PC-9 (cell line): ENCODE measurements at regions not wholly inside any gene's neighbourhood (a gene's known extent, or its start where the extent isn't known, plus 50 kb on each side); places are given as distances from the start of the nearest gene placed in this dataset.

ENCODE experiments used
- BruUV-seq: library from RNA; stranded (reverse); fragments of 400-500 nt; replicated peaks from 2 replicates; lab custom pipeline; 2021; lab: Mats Ljungman, UMichigan
- CTCF ChIA-PET: fragments of 300-600 bp; sonication (Branson Sonifier 250); formaldehyde crosslinking; loops from one replicate; lab custom pipeline; 2022; ENCODE audit warnings: antibody characterized with exemption; lab: Charles Lee
- POLR2A ChIA-PET: fragments of 300-600 bp; sonication (Branson Sonifier 250); formaldehyde crosslinking; loops from one replicate; lab custom pipeline; 2022; ENCODE audit warnings: antibody characterized with exemption; ENCODE audit not compliant: unreplicated experiment; lab: Charles Lee
- DNase-seq, 2 experiments: peaks; one replicate each; pipeline versions ENCODE4 v3.0.0 to v3.0.0-alpha.2; 2015 to 2022; ENCODE audit warnings: mixed read lengths in 1 of 2
- H2AFZ ChIP-seq: fragments of 200-600 bp; sonication (generic); 2 replicates; pipeline ENCODE4 v1.8.1; 2017; ENCODE audit warnings: antibody characterized with exemption
- H3F3A ChIP-seq: fragments of 200-600 bp; sonication (generic); 2 replicates; pipeline ENCODE4 v1.8.1; 2017; ENCODE audit warnings: antibody characterized with exemption, mild to moderate bottlenecking, low read depth; ENCODE audit not compliant: insufficient read depth
- H3K27ac ChIP-seq: fragments of 200-600 bp; sonication (generic); 2 replicates; pipeline ENCODE4 v1.6.1; 2016; ENCODE audit warnings: mixed run types
- H3K27me3 ChIP-seq: fragments of 200-600 bp; sonication (generic); 2 replicates; pipeline ENCODE4 v1.6.1; 2016; ENCODE audit warnings: low read depth, mixed run types; ENCODE audit not compliant: insufficient read depth
- H3K36me3 ChIP-seq: fragments of 200-600 bp; sonication (generic); 2 replicates; pipeline ENCODE4 v1.6.1; 2016; ENCODE audit warnings: low read depth, mixed run types
- H3K4me1 ChIP-seq: fragments of 200-600 bp; sonication (generic); replicated peaks from 2 replicates; pipeline ENCODE4 v1.6.1; 2016; ENCODE audit warnings: mixed run types; ENCODE audit not compliant: insufficient read depth
- H3K4me2 ChIP-seq: fragments of 200-600 bp; sonication (generic); 2 replicates; pipeline ENCODE4 v1.6.1; 2017; ENCODE audit warnings: mixed run types
- H3K4me3 ChIP-seq: fragments of 200-600 bp; sonication (generic); 2 replicates; pipeline ENCODE4 v1.6.1; 2016; ENCODE audit warnings: mixed run types
- H3K79me2 ChIP-seq: fragments of 200-600 bp; sonication (generic); 2 replicates; pipeline ENCODE4 v1.6.1; 2017; ENCODE audit warnings: low read depth, mixed run types
- H3K9me2 ChIP-seq: fragments of 200-600 bp; sonication (generic); 2 replicates; pipeline ENCODE4 v1.8.1; 2017; ENCODE audit warnings: mild to moderate bottlenecking; ENCODE audit not compliant: insufficient read depth
- H3K9me3 ChIP-seq: fragments of 200-600 bp; sonication (generic); 2 replicates; pipeline ENCODE4 v1.8.1; 2016; ENCODE audit warnings: low read depth; ENCODE audit not compliant: insufficient read depth
- H4K20me1 ChIP-seq: fragments of 200-600 bp; sonication (generic); 2 replicates; pipeline ENCODE4 v1.8.1; 2017; ENCODE audit not compliant: insufficient read depth
- EZH2 ChIP-seq: fragments of 200-600 bp; sonication (generic); IDR thresholded peaks from 2 replicates; pipeline ENCODE4 v1.8.0; 2017; ENCODE audit warnings: antibody characterized with exemption, low read depth
- intact Hi-C: fragments of 100-400 bp; cut with micrococcal nuclease; formaldehyde crosslinking; loops from one replicate; pipeline ENCODE4 v1.10.0; 2022; ENCODE audit not compliant: unreplicated experiment
- TF ChIP-seq, protein P1 (sequence below): fragments of 200-600 bp; sonication (generic); conservative IDR thresholded peaks from 2 replicates; pipeline ENCODE4 v1.6.1; 2017; ENCODE audit warnings: mixed run types, antibody characterized with exemption, mild to moderate bottlenecking, moderate library complexity

DNA sequence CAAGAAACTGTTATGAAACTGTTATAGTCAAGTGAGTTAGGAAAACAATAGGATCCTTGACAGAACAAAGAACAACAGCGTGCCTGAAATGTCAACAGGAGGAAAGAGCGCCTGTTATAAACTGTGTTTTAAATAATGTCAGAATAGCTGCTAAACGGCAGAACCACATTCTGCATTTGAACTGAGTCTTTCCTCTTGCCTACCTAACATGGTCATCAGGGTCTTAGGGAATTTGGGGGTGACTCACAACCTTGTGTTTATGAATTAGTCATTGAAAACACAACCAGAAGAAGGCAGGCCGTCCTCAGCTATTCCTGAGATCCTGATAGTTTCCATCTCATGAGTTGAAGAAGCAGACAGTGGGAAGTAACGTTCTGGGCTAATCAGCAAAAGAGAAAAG lies 222.0 kb upstream of the FN1 start:
- Histone ChIP-seq H3K4me3 (no peak overlapping the region), H3K27me3 (no peaks in the 10 kb centered on the region), H3K27ac (no peak overlapping the region), H2AFZ (no peak overlapping the region), H3K4me1 (no peaks in the 10 kb centered on the region), H3K36me3 (no peaks in the 10 kb centered on the region), H3K9me2 (no peaks in the 10 kb centered on the region), H3K9me3 (no peaks in the 10 kb centered on the region), H3F3A (no peaks in the 10 kb centered on the region), H3K79me2 (no peaks in the 10 kb centered on the region), H4K20me1 (no peaks in the 10 kb centered on the region), H3K4me2 (no peak overlapping the region)
- intact Hi-C loops, result no loop called here
- CTCF ChIA-PET, result no interaction called here
- TF ChIP-seq, protein P1, sequence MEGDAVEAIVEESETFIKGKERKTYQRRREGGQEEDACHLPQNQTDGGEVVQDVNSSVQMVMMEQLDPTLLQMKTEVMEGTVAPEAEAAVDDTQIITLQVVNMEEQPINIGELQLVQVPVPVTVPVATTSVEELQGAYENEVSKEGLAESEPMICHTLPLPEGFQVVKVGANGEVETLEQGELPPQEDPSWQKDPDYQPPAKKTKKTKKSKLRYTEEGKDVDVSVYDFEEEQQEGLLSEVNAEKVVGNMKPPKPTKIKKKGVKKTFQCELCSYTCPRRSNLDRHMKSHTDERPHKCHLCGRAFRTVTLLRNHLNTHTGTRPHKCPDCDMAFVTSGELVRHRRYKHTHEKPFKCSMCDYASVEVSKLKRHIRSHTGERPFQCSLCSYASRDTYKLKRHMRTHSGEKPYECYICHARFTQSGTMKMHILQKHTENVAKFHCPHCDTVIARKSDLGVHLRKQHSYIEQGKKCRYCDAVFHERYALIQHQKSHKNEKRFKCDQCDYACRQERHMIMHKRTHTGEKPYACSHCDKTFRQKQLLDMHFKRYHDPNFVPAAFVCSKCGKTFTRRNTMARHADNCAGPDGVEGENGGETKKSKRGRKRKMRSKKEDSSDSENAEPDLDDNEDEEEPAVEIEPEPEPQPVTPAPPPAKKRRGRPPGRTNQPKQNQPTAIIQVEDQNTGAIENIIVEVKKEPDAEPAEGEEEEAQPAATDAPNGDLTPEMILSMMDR, result no peak
- TF ChIP-seq EZH2, result no peak
- BruUV-seq, result no TSS peak
- no peak for DNase-seq
- POLR2A ChIA-PET, result no interaction called here

DNA sequence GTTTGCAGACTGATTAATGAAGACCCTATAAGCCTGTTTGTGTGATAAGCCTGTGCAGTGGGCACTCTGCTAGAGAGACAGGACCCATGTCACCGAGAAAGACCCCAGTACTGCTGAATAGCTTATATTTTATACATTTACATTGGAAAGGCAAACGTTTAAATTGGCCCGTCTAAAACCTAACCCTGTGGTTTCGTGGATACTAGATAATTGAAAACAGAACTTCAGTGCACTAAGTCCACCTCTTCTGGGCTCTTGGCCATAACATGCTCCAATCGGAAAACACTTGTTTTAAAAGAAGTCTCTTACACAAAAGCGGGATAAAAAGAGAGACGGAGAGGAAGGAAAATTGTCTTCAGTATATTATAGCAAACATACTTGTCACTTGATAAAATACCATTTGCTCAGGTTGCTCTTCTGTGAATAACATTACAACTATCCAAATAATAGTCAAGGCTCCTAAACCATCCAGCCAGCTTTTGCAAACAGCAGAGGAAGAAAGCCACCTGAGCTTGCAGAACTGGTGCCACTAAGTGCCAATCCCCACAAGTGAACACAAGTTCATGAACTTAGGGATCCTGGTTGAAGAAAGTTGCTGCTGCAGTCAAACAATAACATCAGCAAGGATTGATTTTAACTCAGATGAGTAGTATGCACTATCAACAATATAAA lies 218.4 kb upstream of the FN1 start:
- H3K9me3 ChIP-seq, result 0 out of 2 replicates have a peak, but pooled peaks cover 3% of the 10 kb centered on the region
- TF ChIP-seq, protein P1, result no peak
- no peak for TF ChIP-seq EZH2
- no peak for DNase-seq
- no peaks in the 10 kb centered on the region for H4K20me1 ChIP-seq
- H3K9me2 ChIP-seq, result no peaks in the 10 kb centered on the region
- CTCF ChIA-PET, result no interaction called here
- no peak overlapping the region for H3K27ac ChIP-seq
- no peak overlapping the region for H2AFZ ChIP-seq
- H3K4me3 ChIP-seq, result no peak overlapping the region
- BruUV-seq, result no TSS peak
- intact Hi-C loops, result no loop called here
- H3F3A ChIP-seq, result no peaks in the 10 kb centered on the region
- H3K36me3 ChIP-seq, result no peaks in the 10 kb centered on the region
- no peaks in the 10 kb centered on the region for H3K27me3 ChIP-seq
- no peaks in the 10 kb centered on the region for H3K79me2 ChIP-seq
- H3K4me1 ChIP-seq, result no peaks in the 10 kb centered on the region
- H3K4me2 ChIP-seq, result no peak overlapping the region
- POLR2A ChIA-PET, result no interaction called here

DNA sequence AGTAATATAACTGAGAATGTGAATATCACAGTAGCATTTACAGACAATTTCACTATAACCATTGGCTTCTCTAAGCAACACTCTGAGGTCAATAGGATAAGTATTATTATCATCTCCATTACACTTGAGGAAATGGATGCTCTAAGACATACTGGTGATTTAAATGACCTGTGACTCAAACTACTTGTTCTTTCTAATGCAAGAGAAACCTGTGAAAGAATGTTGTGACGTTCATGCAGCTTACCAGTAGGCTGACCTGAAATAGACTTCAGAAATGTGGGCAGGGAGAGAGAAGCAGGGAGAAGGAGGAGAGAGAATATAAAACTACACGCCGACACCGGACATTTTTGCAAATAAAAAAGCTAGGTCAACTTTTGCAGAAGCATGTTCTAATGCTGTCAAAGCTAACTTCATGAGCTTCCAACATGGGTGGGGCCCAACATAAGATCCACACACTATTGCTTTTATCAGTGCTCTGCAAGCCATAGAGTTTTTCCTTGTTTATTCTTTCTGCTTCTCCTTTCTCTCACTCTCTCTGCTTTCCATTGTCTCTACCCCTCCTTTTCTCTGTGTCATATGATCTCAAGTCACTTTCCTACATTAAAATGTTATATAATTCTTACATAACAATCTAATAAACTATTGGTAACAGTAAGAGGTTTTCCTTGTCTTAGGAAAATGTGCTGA lies 217.6 kb upstream of the FN1 start:
- Histone ChIP-seq H3K79me2 (no peaks in the 10 kb centered on the region), H3K9me2 (no peaks in the 10 kb centered on the region), H3K4me3 (no peak overlapping the region), H3F3A (no peaks in the 10 kb centered on the region), H3K27ac (no peak overlapping the region), H3K4me1 (no peaks in the 10 kb centered on the region), H4K20me1 (no peaks in the 10 kb centered on the region), H2AFZ (no peak overlapping the region), H3K9me3 (0 out of 2 replicates have a peak, but pooled peaks cover 3% of the 10 kb centered on the region), H3K36me3 (no peaks in the 10 kb centered on the region), H3K27me3 (no peaks in the 10 kb centered on the region), H3K4me2 (no peak overlapping the region)
- intact Hi-C loops, result no loop called here
- no TSS peak for BruUV-seq
- no peak for DNase-seq
- CTCF ChIA-PET, result no interaction called here
- POLR2A ChIA-PET, result interaction anchor here (0.5 kb wide), 1 partner anchor 21 kb away, joined by 3 read pairs; no protein-coding TSS in a partner anchor
- TF ChIP-seq EZH2, result no peak
- TF ChIP-seq, protein P1, result no peak
